B cell (primary cell): ENCODE measurements at regions not wholly inside any gene's neighbourhood (a gene's known extent, or its start where the extent isn't known, plus 50 kb on each side); places are given as distances from the start of the nearest gene placed in this dataset.
"Not testable (repeated sequence)": the region's sequence is repeated elsewhere in the genome, so short reads cannot be mapped to it uniquely, and the experiment has no call there.

Experiments
- ATAC-seq: fragments of 200-7000 bp; cut with Tn5 transposase; one replicate; pipeline ENCODE4 v1.10.0; 2021; ENCODE audit warnings: low read depth, mild to moderate bottlenecking, moderate number of reproducible peaks, moderate library complexity
- CTCF ChIA-PET: fragments of 350-600 bp; sonication (Branson Sonifier 250); formaldehyde crosslinking; loops from one replicate; lab custom pipeline; 2021; ENCODE audit warnings: antibody characterized with exemption, inconsistent platforms; lab: Charles Lee
- POLR2A ChIA-PET: fragments of 350-600 bp; sonication (Branson Sonifier 250); formaldehyde crosslinking; loops from one replicate; lab custom pipeline; 2021; ENCODE audit warnings: antibody characterized with exemption; lab: Charles Lee
- DNase-seq: peaks from one replicate; pipeline ENCODE4 v3.0.0; 2013
- H2AFZ ChIP-seq: 2 replicates; pipeline ENCODE4 v1.6.1; 2012; ENCODE audit warnings: mild to moderate bottlenecking, low read depth, low read length; ENCODE audit not compliant: insufficient read depth, poor library complexity, severe bottlenecking
- H3K27ac ChIP-seq, 2 donors: 1 replicate in 1 of 2; 2 replicates in 1 of 2; pipeline ENCODE4 v1.5.1; 2012 to 2013; ENCODE audit warnings: low read length in 2 of 2, mild to moderate bottlenecking in 2 of 2, moderate library complexity in 1 of 2
- H3K27me3 ChIP-seq, 4 experiments: fragments of 200-600 bp in 1 of 4; sonication (generic) in 1 of 4; replicated peaks in 1 of 4; 1 replicate in 2 of 4; 2 replicates in 2 of 4; pipeline versions ENCODE4 v1.6.1 to v1.7.0; 2013 to 2016; ENCODE audit warnings: low read length in 3 of 4, mild to moderate bottlenecking in 2 of 4, mixed read lengths in 1 of 4, moderate library complexity in 1 of 4; ENCODE audit not compliant: insufficient read depth in 4 of 4, control insufficient read depth in 3 of 4; ENCODE audit errors: control extremely low read depth in 1 of 4
- H3K36me3 ChIP-seq, 2 experiments: replicated peaks in 1 of 2; 1 replicate in 1 of 2; 2 replicates in 1 of 2; pipeline versions ENCODE4 v1.6.1 to v1.7.1; 2013; ENCODE audit warnings: low read length in 1 of 2; ENCODE audit not compliant: insufficient read depth in 2 of 2, control insufficient read depth in 1 of 2; ENCODE audit errors: control extremely low read depth in 1 of 2, extremely low read depth in 1 of 2
- H3K4me1 ChIP-seq, 2 donors: fragments of 200-600 bp in 1 of 2; sonication (generic) in 1 of 2; 1 replicate in 1 of 2; 2 replicates in 1 of 2; pipeline versions ENCODE4 v1.5.1 to v1.6.1; 2013 to 2017; ENCODE audit warnings: low read length in 2 of 2; ENCODE audit not compliant: control insufficient read depth in 2 of 2, insufficient read depth in 2 of 2
- H3K4me2 ChIP-seq: replicated peaks from 2 replicates; pipeline ENCODE3; 2012; ENCODE audit warnings: mild to moderate bottlenecking, low read depth, low read length; ENCODE audit not compliant: poor library complexity, severe bottlenecking
- H3K4me3 ChIP-seq, 5 experiments: fragments of 200-600 bp in 1 of 5; sonication (generic) in 1 of 5; 1 replicate in 3 of 5; 2 replicates in 2 of 5; pipeline versions ENCODE4 v1.5.1 to v1.7.0; 2011 to 2016; ENCODE audit warnings: low read length in 4 of 5, mild to moderate bottlenecking in 4 of 5, low read depth in 2 of 5, control low read depth in 1 of 5, moderate library complexity in 1 of 5; ENCODE audit not compliant: insufficient read depth in 1 of 5; ENCODE audit errors: control extremely low read depth in 1 of 5, extremely low read depth in 1 of 5
- H3K79me2 ChIP-seq: fragments of 200-600 bp; sonication (generic); one replicate; pipeline ENCODE4 v1.6.0; 2016; ENCODE audit warnings: low read length; ENCODE audit not compliant: control insufficient read depth, insufficient read depth
- H3K9ac ChIP-seq: fragments of 200-600 bp; sonication (generic); 2 replicates; pipeline ENCODE4 v1.6.1; 2017; ENCODE audit warnings: mild to moderate bottlenecking, low read length, moderate library complexity
- H3K9me3 ChIP-seq, 3 donors: one replicate each; pipeline versions ENCODE4 v1.6.1 to v1.7.1; 2013; ENCODE audit warnings: low read length in 2 of 3; ENCODE audit not compliant: control insufficient read depth in 2 of 3, insufficient read depth in 1 of 3; ENCODE audit errors: control extremely low read depth in 1 of 3
- H4K20me1 ChIP-seq: 2 replicates; pipeline ENCODE4 v1.6.0; 2012; ENCODE audit warnings: mild to moderate bottlenecking, low read length; ENCODE audit not compliant: insufficient read depth, control insufficient read depth, poor library complexity, severe bottlenecking
- H3K27ac Mint-ChIP-seq: one replicate; pipeline ENCODE4 v1.8.0; 2021; ENCODE audit warnings: mixed read lengths
- H3K27me3 Mint-ChIP-seq: one replicate; pipeline ENCODE4 v1.8.0; 2021; ENCODE audit warnings: mixed read lengths
- H3K4me1 Mint-ChIP-seq: one replicate; pipeline ENCODE4 v1.8.0; 2021; ENCODE audit warnings: mixed read lengths
- H3K4me3 Mint-ChIP-seq: one replicate; pipeline ENCODE4 v1.8.0; 2021; ENCODE audit warnings: mixed read lengths
- H3K9me3 Mint-ChIP-seq: one replicate; pipeline ENCODE4 v1.8.0; 2022; ENCODE audit warnings: mixed read lengths; ENCODE audit not compliant: insufficient read depth
- WGBS: methylation state at CpG from one replicate; pipeline ENCODE4 v1.1.5; 2013; ENCODE audit warnings: missing lambda C conversion rate; ENCODE audit not compliant: insufficient coverage; 5-methylcytosine and 5-hydroxymethylcytosine counted together
- intact Hi-C: fragments of 100-400 bp; cut with micrococcal nuclease; formaldehyde crosslinking; loops from one replicate; pipeline ENCODE4 v1.10.0; 2022

- H3K4me3 ChIP-seq, H3K4me2 ChIP-seq, H3K4me1 Mint-ChIP-seq, intact Hi-C loops, H3K27ac ChIP-seq, ATAC-seq, H3K27ac Mint-ChIP-seq, H2AFZ ChIP-seq, H3K4me3 Mint-ChIP-seq, POLR2A ChIA-PET, H3K79me2 ChIP-seq, DNase-seq, H3K9ac ChIP-seq, CTCF ChIA-PET, H3K27me3 ChIP-seq, H3K9me3 Mint-ChIP-seq, H3K4me1 ChIP-seq, H4K20me1 ChIP-seq, H3K36me3 ChIP-seq, H3K9me3 ChIP-seq: not testable (repeated sequence)
- peaks cover 19% of the 10 kb centered on the region for H3K27me3 Mint-ChIP-seq
- 93% methylated on average over 4 of the region's 7 CpGs for WGBS
Measured at GRCh38 chr2:242079792-242080191, 210.3 kb downstream of the RTP5 start.

DNA sequence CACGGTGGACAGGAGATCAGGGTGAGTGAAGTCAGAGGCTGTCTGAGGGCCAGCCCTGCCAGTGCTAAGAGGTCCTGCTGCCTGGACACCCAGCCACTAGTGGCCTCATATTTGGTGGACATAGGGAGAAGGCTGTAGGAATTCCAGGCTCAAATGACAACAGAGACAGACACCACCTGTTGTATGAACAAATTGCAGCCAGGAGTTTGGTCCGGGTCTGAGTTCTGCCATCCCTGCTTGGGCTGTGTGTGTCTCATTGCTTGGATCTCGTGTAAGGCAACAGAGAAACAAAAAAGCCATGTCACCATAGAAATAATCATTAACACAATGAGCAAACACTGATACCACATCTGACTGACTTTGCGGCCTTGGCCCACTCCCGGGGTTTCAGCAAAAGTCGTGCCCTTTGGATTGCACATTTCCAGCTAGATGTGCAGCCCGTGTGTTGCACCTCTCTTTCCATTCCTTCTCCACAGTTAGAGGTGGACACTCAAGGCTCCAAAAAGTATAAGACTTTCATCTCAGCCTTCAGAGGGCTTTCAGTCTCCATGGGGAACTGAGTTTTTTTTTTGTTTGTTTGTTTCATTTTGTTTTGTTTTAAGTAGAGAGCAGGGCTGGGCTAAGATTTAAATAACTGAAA is 211.2 kb downstream of the RTP5 start:
- WGBS: 98% methylated on average over 7 of the region's 7 CpGs
- POLR2A ChIA-PET, H3K9ac ChIP-seq: not testable (repeated sequence)

DNA sequence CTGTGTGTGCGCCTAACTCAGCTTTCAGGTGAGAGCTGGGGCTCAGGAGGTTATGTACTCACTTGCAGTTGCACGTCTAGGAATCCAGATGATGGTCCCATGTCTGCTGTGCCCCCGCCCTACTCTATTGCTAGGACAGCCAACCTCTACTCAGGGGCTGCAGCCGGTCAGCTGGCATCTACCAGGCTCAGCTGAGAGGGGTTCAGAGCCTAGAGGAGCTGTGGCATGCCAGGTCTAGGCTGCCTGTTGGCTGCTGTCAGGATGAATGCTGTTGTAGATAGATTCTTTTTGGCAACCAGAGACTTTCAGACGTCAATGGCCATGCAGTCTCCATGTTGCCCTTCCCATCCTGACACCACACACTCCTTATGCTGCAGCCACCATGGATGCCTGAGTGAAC is 214.5 kb downstream of the RTP5 start:
- DNase-seq, intact Hi-C loops, H3K79me2 ChIP-seq, H4K20me1 ChIP-seq, H2AFZ ChIP-seq, H3K4me2 ChIP-seq, H3K27me3 Mint-ChIP-seq, H3K4me3 ChIP-seq, H3K9me3 ChIP-seq, CTCF ChIA-PET, H3K9me3 Mint-ChIP-seq, H3K9ac ChIP-seq, H3K4me3 Mint-ChIP-seq, H3K27me3 ChIP-seq, H3K36me3 ChIP-seq, ATAC-seq, POLR2A ChIA-PET, H3K27ac Mint-ChIP-seq: not testable (repeated sequence)
- peak overlapping the region in 1 of 2 donors; percentile 70 for H3K27ac ChIP-seq
- peaks cover 30% of the 10 kb centered on the region for H3K4me1 Mint-ChIP-seq
- H3K4me1 ChIP-seq: peaks cover 26 to 32% of the 10 kb centered on the region in 2 donors
- WGBS: 71% methylated on average over 1 of the region's 5 CpGs

More for the DNA sequence above, 211.2 kb downstream of the RTP5 start:
- H3K4me1 Mint-ChIP-seq, H3K79me2 ChIP-seq, ATAC-seq, H3K4me3 ChIP-seq, H3K27ac ChIP-seq, H4K20me1 ChIP-seq, H3K27ac Mint-ChIP-seq, intact Hi-C loops, H3K27me3 ChIP-seq, CTCF ChIA-PET, H3K4me3 Mint-ChIP-seq, H3K4me2 ChIP-seq, DNase-seq, H3K36me3 ChIP-seq, H3K9me3 ChIP-seq, H3K4me1 ChIP-seq, H2AFZ ChIP-seq, H3K9me3 Mint-ChIP-seq: not testable (repeated sequence)
- H3K27me3 Mint-ChIP-seq: peaks cover 12% of the 10 kb centered on the region

- H3K9me3 Mint-ChIP-seq, H3K27me3 ChIP-seq, POLR2A ChIA-PET, H3K27me3 Mint-ChIP-seq, H4K20me1 ChIP-seq, H3K4me2 ChIP-seq, H3K36me3 ChIP-seq, CTCF ChIA-PET, H3K9me3 ChIP-seq, DNase-seq, H2AFZ ChIP-seq: not testable (repeated sequence)
- peak overlapping the region in 4 of 5 experiments; percentile 34 to 51 (median 40) for H3K4me3 ChIP-seq
- Mint-ChIP-seq H3K4me1 (peaks cover 35% of the 10 kb centered on the region), H3K27ac (peak overlapping the region; percentile 93), H3K4me3 (peak overlapping the region; percentile 73)
- WGBS: no CpG with 5 or more reads among the region's 14 CpGs
- peak overlapping the region; percentile 58 for H3K9ac ChIP-seq
- intact Hi-C loops: loop anchor here (5.0 kb wide), 1 partner anchor 123 kb away; no protein-coding TSS in a partner anchor
- peak; percentile 39 for ATAC-seq
- H3K27ac ChIP-seq: peak overlapping the region; percentile 87 to 88
- H3K4me1 ChIP-seq: peaks cover 30 to 35% of the 10 kb centered on the region in 2 donors
- peaks cover 16% of the 10 kb centered on the region for H3K79me2 ChIP-seq
Measured at GRCh38 chr2:242085024-242085674, 215.6 kb downstream of the RTP5 start.
